B cell (primary cell): ENCODE measurements at regions not wholly inside any gene's neighbourhood (a gene's known extent, or its start where the extent isn't known, plus 50 kb on each side); places are given as distances from the start of the nearest gene placed in this dataset.

Experiments
- ATAC-seq: fragments of 200-7000 bp; cut with Tn5 transposase; one replicate; pipeline ENCODE4 v1.10.0; 2021; ENCODE audit warnings: low read depth, mild to moderate bottlenecking, moderate number of reproducible peaks, moderate library complexity
- CTCF ChIA-PET: fragments of 350-600 bp; sonication (Branson Sonifier 250); formaldehyde crosslinking; loops from one replicate; lab custom pipeline; 2021; ENCODE audit warnings: antibody characterized with exemption, inconsistent platforms; lab: Charles Lee
- POLR2A ChIA-PET: fragments of 350-600 bp; sonication (Branson Sonifier 250); formaldehyde crosslinking; loops from one replicate; lab custom pipeline; 2021; ENCODE audit warnings: antibody characterized with exemption; lab: Charles Lee
- DNase-seq: peaks from one replicate; pipeline ENCODE4 v3.0.0; 2013
- H2AFZ ChIP-seq: 2 replicates; pipeline ENCODE4 v1.6.1; 2012; ENCODE audit warnings: mild to moderate bottlenecking, low read depth, low read length; ENCODE audit not compliant: insufficient read depth, poor library complexity, severe bottlenecking
- H3K27ac ChIP-seq, 2 donors: 1 replicate in 1 of 2; 2 replicates in 1 of 2; pipeline ENCODE4 v1.5.1; 2012 to 2013; ENCODE audit warnings: low read length in 2 of 2, mild to moderate bottlenecking in 2 of 2, moderate library complexity in 1 of 2
- H3K27me3 ChIP-seq, 4 experiments: fragments of 200-600 bp in 1 of 4; sonication (generic) in 1 of 4; replicated peaks in 1 of 4; 1 replicate in 2 of 4; 2 replicates in 2 of 4; pipeline versions ENCODE4 v1.6.1 to v1.7.0; 2013 to 2016; ENCODE audit warnings: low read length in 3 of 4, mild to moderate bottlenecking in 2 of 4, mixed read lengths in 1 of 4, moderate library complexity in 1 of 4; ENCODE audit not compliant: insufficient read depth in 4 of 4, control insufficient read depth in 3 of 4; ENCODE audit errors: control extremely low read depth in 1 of 4
- H3K36me3 ChIP-seq, 2 experiments: replicated peaks in 1 of 2; 1 replicate in 1 of 2; 2 replicates in 1 of 2; pipeline versions ENCODE4 v1.6.1 to v1.7.1; 2013; ENCODE audit warnings: low read length in 1 of 2; ENCODE audit not compliant: insufficient read depth in 2 of 2, control insufficient read depth in 1 of 2; ENCODE audit errors: control extremely low read depth in 1 of 2, extremely low read depth in 1 of 2
- H3K4me1 ChIP-seq, 2 donors: fragments of 200-600 bp in 1 of 2; sonication (generic) in 1 of 2; 1 replicate in 1 of 2; 2 replicates in 1 of 2; pipeline versions ENCODE4 v1.5.1 to v1.6.1; 2013 to 2017; ENCODE audit warnings: low read length in 2 of 2; ENCODE audit not compliant: control insufficient read depth in 2 of 2, insufficient read depth in 2 of 2
- H3K4me2 ChIP-seq: replicated peaks from 2 replicates; pipeline ENCODE3; 2012; ENCODE audit warnings: mild to moderate bottlenecking, low read depth, low read length; ENCODE audit not compliant: poor library complexity, severe bottlenecking
- H3K4me3 ChIP-seq, 5 experiments: fragments of 200-600 bp in 1 of 5; sonication (generic) in 1 of 5; 1 replicate in 3 of 5; 2 replicates in 2 of 5; pipeline versions ENCODE4 v1.5.1 to v1.7.0; 2011 to 2016; ENCODE audit warnings: low read length in 4 of 5, mild to moderate bottlenecking in 4 of 5, low read depth in 2 of 5, control low read depth in 1 of 5, moderate library complexity in 1 of 5; ENCODE audit not compliant: insufficient read depth in 1 of 5; ENCODE audit errors: control extremely low read depth in 1 of 5, extremely low read depth in 1 of 5
- H3K79me2 ChIP-seq: fragments of 200-600 bp; sonication (generic); one replicate; pipeline ENCODE4 v1.6.0; 2016; ENCODE audit warnings: low read length; ENCODE audit not compliant: control insufficient read depth, insufficient read depth
- H3K9ac ChIP-seq: fragments of 200-600 bp; sonication (generic); 2 replicates; pipeline ENCODE4 v1.6.1; 2017; ENCODE audit warnings: mild to moderate bottlenecking, low read length, moderate library complexity
- H3K9me3 ChIP-seq, 3 donors: one replicate each; pipeline versions ENCODE4 v1.6.1 to v1.7.1; 2013; ENCODE audit warnings: low read length in 2 of 3; ENCODE audit not compliant: control insufficient read depth in 2 of 3, insufficient read depth in 1 of 3; ENCODE audit errors: control extremely low read depth in 1 of 3
- H4K20me1 ChIP-seq: 2 replicates; pipeline ENCODE4 v1.6.0; 2012; ENCODE audit warnings: mild to moderate bottlenecking, low read length; ENCODE audit not compliant: insufficient read depth, control insufficient read depth, poor library complexity, severe bottlenecking
- H3K27ac Mint-ChIP-seq: one replicate; pipeline ENCODE4 v1.8.0; 2021; ENCODE audit warnings: mixed read lengths
- H3K27me3 Mint-ChIP-seq: one replicate; pipeline ENCODE4 v1.8.0; 2021; ENCODE audit warnings: mixed read lengths
- H3K4me1 Mint-ChIP-seq: one replicate; pipeline ENCODE4 v1.8.0; 2021; ENCODE audit warnings: mixed read lengths
- H3K4me3 Mint-ChIP-seq: one replicate; pipeline ENCODE4 v1.8.0; 2021; ENCODE audit warnings: mixed read lengths
- H3K9me3 Mint-ChIP-seq: one replicate; pipeline ENCODE4 v1.8.0; 2022; ENCODE audit warnings: mixed read lengths; ENCODE audit not compliant: insufficient read depth
- EZH2 ChIP-seq: IDR thresholded peaks from 2 replicates; pipeline ENCODE4 v1.6.1; 2012; ENCODE audit warnings: borderline replicate concordance, low read depth, mild to moderate bottlenecking, moderate library complexity, low read length; ENCODE audit not compliant: insufficient read depth, poor library complexity, severe bottlenecking
- WGBS: methylation state at CpG from one replicate; pipeline ENCODE4 v1.1.5; 2013; ENCODE audit warnings: missing lambda C conversion rate; ENCODE audit not compliant: insufficient coverage; 5-methylcytosine and 5-hydroxymethylcytosine counted together
- intact Hi-C: fragments of 100-400 bp; cut with micrococcal nuclease; formaldehyde crosslinking; loops from one replicate; pipeline ENCODE4 v1.10.0; 2022
- TF ChIP-seq, protein P1 (sequence below): fragments of 200-600 bp; IDR thresholded peaks from one replicate; pipeline ENCODE4 v1.8.0; 2022; ENCODE audit warnings: antibody characterized with exemption, mild to moderate bottlenecking

- Histone ChIP-seq H3K4me3 (no peak overlapping the region), H3K9ac (no peak overlapping the region), H3K79me2 (no peaks in the 10 kb centered on the region), H4K20me1 (no peaks in the 10 kb centered on the region), H2AFZ (no peak overlapping the region), H3K27me3 (no peaks in the 10 kb centered on the region), H3K27ac (no peak overlapping the region), H3K36me3 (no peaks in the 10 kb centered on the region), H3K4me1 (no peaks in the 10 kb centered on the region), H3K4me2 (no peak overlapping the region), H3K9me3 (no peaks in the 10 kb centered on the region)
- Mint-ChIP-seq H3K27ac (no peak overlapping the region), H3K4me1 (no peaks in the 10 kb centered on the region), H3K27me3 (no peaks in the 10 kb centered on the region), H3K9me3 (peaks cover 6% of the 10 kb centered on the region), H3K4me3 (no peak overlapping the region)
- ATAC-seq (no peak), DNase-seq (no peak)
- no peak for TF ChIP-seq EZH2
- TF ChIP-seq, protein P1, sequence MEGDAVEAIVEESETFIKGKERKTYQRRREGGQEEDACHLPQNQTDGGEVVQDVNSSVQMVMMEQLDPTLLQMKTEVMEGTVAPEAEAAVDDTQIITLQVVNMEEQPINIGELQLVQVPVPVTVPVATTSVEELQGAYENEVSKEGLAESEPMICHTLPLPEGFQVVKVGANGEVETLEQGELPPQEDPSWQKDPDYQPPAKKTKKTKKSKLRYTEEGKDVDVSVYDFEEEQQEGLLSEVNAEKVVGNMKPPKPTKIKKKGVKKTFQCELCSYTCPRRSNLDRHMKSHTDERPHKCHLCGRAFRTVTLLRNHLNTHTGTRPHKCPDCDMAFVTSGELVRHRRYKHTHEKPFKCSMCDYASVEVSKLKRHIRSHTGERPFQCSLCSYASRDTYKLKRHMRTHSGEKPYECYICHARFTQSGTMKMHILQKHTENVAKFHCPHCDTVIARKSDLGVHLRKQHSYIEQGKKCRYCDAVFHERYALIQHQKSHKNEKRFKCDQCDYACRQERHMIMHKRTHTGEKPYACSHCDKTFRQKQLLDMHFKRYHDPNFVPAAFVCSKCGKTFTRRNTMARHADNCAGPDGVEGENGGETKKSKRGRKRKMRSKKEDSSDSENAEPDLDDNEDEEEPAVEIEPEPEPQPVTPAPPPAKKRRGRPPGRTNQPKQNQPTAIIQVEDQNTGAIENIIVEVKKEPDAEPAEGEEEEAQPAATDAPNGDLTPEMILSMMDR: no peak
- WGBS: 58% methylated on average over 2 of the region's 3 CpGs
- ChIA-PET CTCF (no interaction called here), POLR2A (no interaction called here)
- intact Hi-C loops: no loop called here
Measured at GRCh38 chr15:95658799-95659198, 671.7 kb upstream of the NR2F2 start.

- peaks cover 6% of the 10 kb centered on the region for H3K9me3 Mint-ChIP-seq
- H3K4me1 ChIP-seq: no peaks in the 10 kb centered on the region
- ChIA-PET POLR2A (no interaction called here), CTCF (no interaction called here)
- H3K4me3 ChIP-seq: no peak overlapping the region
- no peak for TF ChIP-seq EZH2
- TF ChIP-seq, protein P1: no peak
- no peak overlapping the region for H2AFZ ChIP-seq
- no peaks in the 10 kb centered on the region for H3K27me3 Mint-ChIP-seq
- H3K27ac ChIP-seq: no peak overlapping the region
- no peak for ATAC-seq
- no peak overlapping the region for H3K27ac Mint-ChIP-seq
- no peaks in the 10 kb centered on the region for H3K9me3 ChIP-seq
- intact Hi-C loops: no loop called here
- H4K20me1 ChIP-seq: no peaks in the 10 kb centered on the region
- H3K27me3 ChIP-seq: no peaks in the 10 kb centered on the region
- H3K36me3 ChIP-seq: no peaks in the 10 kb centered on the region
- no peak overlapping the region for H3K4me3 Mint-ChIP-seq
- H3K9ac ChIP-seq: no peak overlapping the region
- 79% methylated on average over 9 of the region's 11 CpGs for WGBS
- no peak for DNase-seq
- no peak overlapping the region for H3K4me2 ChIP-seq
- no peaks in the 10 kb centered on the region for H3K79me2 ChIP-seq
- no peaks in the 10 kb centered on the region for H3K4me1 Mint-ChIP-seq
Measured at GRCh38 chr15:95659656-95660055, 670.8 kb upstream of the NR2F2 start.
